ENCODE measurements at regions not wholly inside any gene's neighbourhood (a gene's known extent, or its start where the extent isn't known, plus 50 kb on each side); places are given as distances from the start of the nearest gene placed in this dataset.

- DNase-seq (ENCODE audit: low read depth in 2 of 2), result no peak
Observed at GRCh38 chr10:29069941-29070340, 218.9 kb upstream of the LYZL1 start.

GRCh38 chr10:29078919-29079318, 210.0 kb upstream of the LYZL1 start:
- DNase-seq (ENCODE audit: low read depth in 2 of 2), result no peak

GRCh38 chr10:29081231-29081630, 207.6 kb upstream of the LYZL1 start:
- no peak for DNase-seq (ENCODE audit: low read depth in 2 of 2)

GRCh38 chr10:29081951-29082685, 206.8 kb upstream of the LYZL1 start:
- DNase-seq (ENCODE audit: low read depth in 2 of 2), result no peak

- DNase-seq (ENCODE audit: low read depth in 2 of 2), result no peak
Observed at GRCh38 chr10:29083096-29083495, 205.8 kb upstream of the LYZL1 start.

GRCh38 chr10:29084681-29085307, 204.1 kb upstream of the LYZL1 start:
- no peak for DNase-seq (ENCODE audit: low read depth in 2 of 2)

GRCh38 chr10:29089091-29089490, 199.8 kb upstream of the LYZL1 start:
- no peak for DNase-seq (ENCODE audit: low read depth in 2 of 2)

- no peak for DNase-seq (ENCODE audit: low read depth in 2 of 2)
Observed at GRCh38 chr10:29096303-29096824, 192.5 kb upstream of the LYZL1 start.

GRCh38 chr10:29098423-29098822, 190.4 kb upstream of the LYZL1 start:
- no peak for DNase-seq (ENCODE audit: low read depth in 2 of 2)

- DNase-seq (ENCODE audit: low read depth in 2 of 2), result no peak
Observed at GRCh38 chr10:29099001-29099400, 189.9 kb upstream of the LYZL1 start.

- no peak for DNase-seq (ENCODE audit: low read depth in 2 of 2)
Observed at GRCh38 chr10:29099415-29099814, 189.5 kb upstream of the LYZL1 start.

- DNase-seq (ENCODE audit: low read depth in 2 of 2), result no peak
Observed at GRCh38 chr10:29100505-29100904, 188.4 kb upstream of the LYZL1 start.

- DNase-seq (ENCODE audit: low read depth in 2 of 2), result no peak
Observed at GRCh38 chr10:29102233-29102632, 186.6 kb upstream of the LYZL1 start.

- no peak for DNase-seq (ENCODE audit: low read depth in 2 of 2)
Observed at GRCh38 chr10:29102636-29103035, 186.2 kb upstream of the LYZL1 start.

- no peak for DNase-seq (ENCODE audit: low read depth in 2 of 2)
Observed at GRCh38 chr10:29104661-29105399, 184.0 kb upstream of the LYZL1 start.

- no peak for DNase-seq (ENCODE audit: low read depth in 2 of 2)
Observed at GRCh38 chr10:29105516-29106215, 183.2 kb upstream of the LYZL1 start.

GRCh38 chr10:29106287-29106686, 182.6 kb upstream of the LYZL1 start:
- no peak for DNase-seq (ENCODE audit: low read depth in 2 of 2)

- no peak for DNase-seq (ENCODE audit: low read depth in 2 of 2)
Observed at GRCh38 chr10:29107866-29108498, 180.9 kb upstream of the LYZL1 start.

- DNase-seq (ENCODE audit: low read depth in 2 of 2), result no peak
Observed at GRCh38 chr10:29109707-29110571, 178.9 kb upstream of the LYZL1 start.

- DNase-seq (ENCODE audit: low read depth in 2 of 2), result no peak
Observed at GRCh38 chr10:29112827-29113615, 175.8 kb upstream of the LYZL1 start.

All from stimulated activated CD8-positive, alpha-beta memory T cell treated with anti-CD3 and anti-CD28 coated beads, Interleukin-7, amount 100 ng/mL, for 4 hours (primary cell).